TTC549 (cell line): ENCODE measurements at regions not wholly inside any gene's neighbourhood (a gene's known extent, or its start where the extent isn't known, plus 50 kb on each side); places are given as distances from the start of the nearest gene placed in this dataset.

Source experiments
- FAIRE-seq: peaks from 2 replicates; lab custom pipeline; 2012; peaks lifted over from hg19 to GRCh38; lab: Jason Lieb, UNC

GRCh38 chr10:60466267-60467201 is 76.9 kb upstream of the ANK3 start:
- no peak for FAIRE-seq

- no peak for FAIRE-seq
Observed at GRCh38 chr10:60465801-60466200, 76.1 kb upstream of the ANK3 start.

GRCh38 chr10:60464659-60465058 is 75.0 kb upstream of the ANK3 start:
- no peak for FAIRE-seq

GRCh38 chr10:60463746-60464145 is 74.1 kb upstream of the ANK3 start:
- FAIRE-seq = no peak

GRCh38 chr10:60461688-60462087 is 72.0 kb upstream of the ANK3 start:
- FAIRE-seq = no peak

GRCh38 chr10:60459701-60460457 is 70.2 kb upstream of the ANK3 start:
- no peak for FAIRE-seq

- no peak for FAIRE-seq
Observed at GRCh38 chr10:60456053-60456452, 66.4 kb upstream of the ANK3 start.

- no peak for FAIRE-seq
Observed at GRCh38 chr10:60454336-60454735, 64.7 kb upstream of the ANK3 start.

- no peak for FAIRE-seq
Observed at GRCh38 chr10:60453036-60453435, 63.4 kb upstream of the ANK3 start.

- FAIRE-seq = no peak
Observed at GRCh38 chr10:60450291-60450690, 60.6 kb upstream of the ANK3 start.

GRCh38 chr10:60448246-60448645 is 58.6 kb upstream of the ANK3 start:
- FAIRE-seq = no peak

GRCh38 chr10:60446851-60447250 is 57.2 kb upstream of the ANK3 start:
- no peak for FAIRE-seq

- no peak for FAIRE-seq
Observed at GRCh38 chr10:60446070-60446833, 56.6 kb upstream of the ANK3 start.

GRCh38 chr10:60444494-60445064 is 54.9 kb upstream of the ANK3 start:
- peak; percentile 87 for FAIRE-seq

- FAIRE-seq = no peak
Observed at GRCh38 chr10:60443346-60443745, 53.7 kb upstream of the ANK3 start.

GRCh38 chr10:60441515-60441914 is 51.8 kb upstream of the ANK3 start:
- peak; percentile 57 for FAIRE-seq

- FAIRE-seq = no peak
Observed at GRCh38 chr10:60439641-60440040, 50.0 kb upstream of the ANK3 start.
